ENCODE measurements at regions not wholly inside any gene's neighbourhood (a gene's known extent, or its start where the extent isn't known, plus 50 kb on each side); places are given as distances from the start of the nearest gene placed in this dataset.

- Histone ChIP-seq H3K14ac (replicated peaks; ENCODE audit: low read depth, low read length) (no peak overlapping the region), H3K27ac (ENCODE audit: insufficient read depth, low read length) (no peak overlapping the region), H2BK5ac (ENCODE audit: low read depth, low read length, poor library complexity, severe bottlenecking) (no peak overlapping the region), H3K9me1 (ENCODE audit: insufficient read depth, low read length) (no peaks in the 10 kb centered on the region), H3K4ac (ENCODE audit: low read depth, low read length) (no peak overlapping the region), H2AFZ (replicated peaks; ENCODE audit: low read length, poor library complexity) (no peak overlapping the region), H3K79me1 (ENCODE audit: low read depth in 1 of 2, low read length in 2 of 2) (no peaks in the 10 kb centered on the region), H3K4me1 (ENCODE audit: control insufficient read depth, insufficient read depth, low read length) (no peaks in the 10 kb centered on the region), H4K5ac (ENCODE audit: low read depth, low read length) (no peak overlapping the region), H3K4me3 (ENCODE audit: insufficient read depth, low read depth, low read length) (no peak overlapping the region), H3K18ac (ENCODE audit: low read depth, low read length) (no peak overlapping the region), H3K36me3 (ENCODE audit: control insufficient read depth, insufficient read depth, low read length) (no peaks in the 10 kb centered on the region), H3K56ac (ENCODE audit: extremely low read depth, insufficient read depth, low read length) (no peak overlapping the region), H4K20me1 (ENCODE audit: insufficient read depth, low read length) (no peaks in the 10 kb centered on the region), H3K9ac (ENCODE audit: low read depth, low read length) (no peak overlapping the region), H2AK9ac (replicated peaks; ENCODE audit: low read depth, low read length, poor library complexity) (no peak overlapping the region), H3K9me3 (ENCODE audit: control insufficient read depth, insufficient read depth, low read length) (peaks cover 68% of the 10 kb centered on the region), H2AK5ac (ENCODE audit: low read depth, low read length) (no peak overlapping the region), H4K91ac (ENCODE audit: insufficient read depth, low read depth, low read length) (no peak overlapping the region), H2BK15ac (ENCODE audit: low read depth, low read length) (no peak overlapping the region), H4K8ac (ENCODE audit: low read depth in 2 of 2, low read length in 2 of 2) (no peak overlapping the region), H3K27me3 (ENCODE audit: control insufficient read depth, insufficient read depth, low read length) (no peaks in the 10 kb centered on the region), H3K23ac (ENCODE audit: low read depth, low read length) (no peak overlapping the region), H2BK20ac (ENCODE audit: low read depth, low read length) (no peak overlapping the region), H2BK120ac (ENCODE audit: low read depth, low read length) (no peak overlapping the region), H3K4me2 (ENCODE audit: low read depth, low read length) (no peak overlapping the region)
- WGBS, 2 experiments (ENCODE audit: extremely low coverage in 2 of 2, insufficient read length in 1 of 2), result 100% methylated on average over 3 of the region's 16 CpGs; no CpG with 5 or more reads in 1 of the 2 experiments
- in situ Hi-C loops (cut with MboI; ENCODE audit: low sequenced_read_pairs) (no loop called here), dilution Hi-C loops (cut with HindIII; ENCODE audit: low sequenced_read_pairs, unreplicated experiment) (no loop called here), intact Hi-C loops (cut with micrococcal nuclease) (no loop called here)
- DNase-seq (no peak), ATAC-seq (ENCODE audit: low read depth) (no peak)
- POLR2A ChIA-PET (ENCODE audit: unreplicated experiment), result no interaction called here
- TF ChIP-seq CEBPB (IDR thresholded peaks at IDR 0.05; ENCODE audit: low read depth, low read length) (no peak), MAZ (IDR thresholded peaks at IDR 0.05; ENCODE audit: borderline replicate concordance, low read depth, low read length) (no peak), POLR2A (IDR thresholded peaks at IDR 0.05; ENCODE audit: low read depth, low read length) (no peak), MAFK (IDR thresholded peaks at IDR 0.05; ENCODE audit: low read depth, low read length) (no peak), CTCF (conservative IDR thresholded peaks at IDR 0.05; ENCODE audit: low read depth, low read length) (no peak), ELK1 (IDR thresholded peaks at IDR 0.05; ENCODE audit: borderline replicate concordance, low read depth, low read length) (no peak), RAD21 (IDR thresholded peaks at IDR 0.05; ENCODE audit: low read length) (no peak), RFX5 (IDR thresholded peaks at IDR 0.05; ENCODE audit: low read depth, low read length) (no peak), FOS (IDR thresholded peaks at IDR 0.05; ENCODE audit: low read depth, low read length) (no peak), SMC3 (IDR thresholded peaks at IDR 0.05; ENCODE audit: low read depth, low read length) (no peak), NFE2L2 (IDR thresholded peaks at IDR 0.05; ENCODE audit: low read depth, low read length) (no peak)
- no TSS peak for BruUV-seq (replicated peaks)
- CTCF ChIA-PET, result no interaction called here
Observed at GRCh38 chr10:130480491-130480890, 344.3 kb downstream of the GLRX3 start.
